ENCODE measurements at regions not wholly inside any gene's neighbourhood (a gene's known extent, or its start where the extent isn't known, plus 50 kb on each side); places are given as distances from the start of the nearest gene placed in this dataset.

GRCh38 chr18:45349019-45349418 lies 266.3 kb upstream of the SLC14A2 start:
- CTCF ChIA-PET = no interaction called here
- Mint-ChIP-seq H3K4me1 (ENCODE audit: low read depth) (no peaks in the 10 kb centered on the region), H3K36me3 (ENCODE audit: low read depth) (no peaks in the 10 kb centered on the region), H3K9me3 (no peaks in the 10 kb centered on the region), H3K27me3 (ENCODE audit: low read depth) (peaks cover 2% of the 10 kb centered on the region), H3K27ac (no peak overlapping the region), H3K4me3 (no peak overlapping the region)
- DNase-seq = no peak
- intact Hi-C loops (cut with micrococcal nuclease) = no loop called here

- no peak for DNase-seq
- Mint-ChIP-seq H3K4me1 (ENCODE audit: low read depth) (no peaks in the 10 kb centered on the region), H3K9me3 (no peaks in the 10 kb centered on the region), H3K36me3 (ENCODE audit: low read depth) (no peaks in the 10 kb centered on the region), H3K27me3 (ENCODE audit: low read depth) (peaks cover 2% of the 10 kb centered on the region), H3K4me3 (no peak overlapping the region), H3K27ac (no peak overlapping the region)
- CTCF ChIA-PET = no interaction called here
- intact Hi-C loops (cut with micrococcal nuclease) = no loop called here
Observed at GRCh38 chr18:45349467-45349866, 265.8 kb upstream of the SLC14A2 start.

GRCh38 chr18:45350404-45351156 lies 264.7 kb upstream of the SLC14A2 start:
- no peak overlapping the region for H3K4me3 Mint-ChIP-seq
- no peak for DNase-seq
- no peaks in the 10 kb centered on the region for H3K9me3 Mint-ChIP-seq
- no peaks in the 10 kb centered on the region for H3K36me3 Mint-ChIP-seq (ENCODE audit: low read depth)
- H3K27ac Mint-ChIP-seq = no peak overlapping the region
- CTCF ChIA-PET = no interaction called here
- peaks cover 2% of the 10 kb centered on the region for H3K27me3 Mint-ChIP-seq (ENCODE audit: low read depth)
- no peaks in the 10 kb centered on the region for H3K4me1 Mint-ChIP-seq (ENCODE audit: low read depth)
- intact Hi-C loops (cut with micrococcal nuclease) = no loop called here

- no peak overlapping the region for H3K4me3 Mint-ChIP-seq
- CTCF ChIA-PET = no interaction called here
- DNase-seq = no peak
- H3K27me3 Mint-ChIP-seq (ENCODE audit: low read depth) = peaks cover 2% of the 10 kb centered on the region
- intact Hi-C loops (cut with micrococcal nuclease) = no loop called here
- H3K27ac Mint-ChIP-seq = no peak overlapping the region
- no peaks in the 10 kb centered on the region for H3K36me3 Mint-ChIP-seq (ENCODE audit: low read depth)
- no peaks in the 10 kb centered on the region for H3K9me3 Mint-ChIP-seq
- no peaks in the 10 kb centered on the region for H3K4me1 Mint-ChIP-seq (ENCODE audit: low read depth)
Observed at GRCh38 chr18:45352874-45353273, 262.4 kb upstream of the SLC14A2 start.

- peaks cover 2% of the 10 kb centered on the region for H3K27me3 Mint-ChIP-seq (ENCODE audit: low read depth)
- CTCF ChIA-PET = no interaction called here
- no peaks in the 10 kb centered on the region for H3K4me1 Mint-ChIP-seq (ENCODE audit: low read depth)
- no peaks in the 10 kb centered on the region for H3K9me3 Mint-ChIP-seq
- DNase-seq = no peak
- intact Hi-C loops (cut with micrococcal nuclease) = no loop called here
- H3K4me3 Mint-ChIP-seq = no peak overlapping the region
- no peaks in the 10 kb centered on the region for H3K36me3 Mint-ChIP-seq (ENCODE audit: low read depth)
- no peak overlapping the region for H3K27ac Mint-ChIP-seq
Observed at GRCh38 chr18:45353530-45353929, 261.7 kb upstream of the SLC14A2 start.

- no peak for DNase-seq
- no peaks in the 10 kb centered on the region for H3K9me3 Mint-ChIP-seq
- no peaks in the 10 kb centered on the region for H3K36me3 Mint-ChIP-seq (ENCODE audit: low read depth)
- H3K4me1 Mint-ChIP-seq (ENCODE audit: low read depth) = no peaks in the 10 kb centered on the region
- CTCF ChIA-PET = no interaction called here
- peaks cover 2% of the 10 kb centered on the region for H3K27me3 Mint-ChIP-seq (ENCODE audit: low read depth)
- H3K4me3 Mint-ChIP-seq = no peak overlapping the region
- intact Hi-C loops (cut with micrococcal nuclease) = no loop called here
- no peak overlapping the region for H3K27ac Mint-ChIP-seq
Observed at GRCh38 chr18:45355944-45356520, 259.2 kb upstream of the SLC14A2 start.

GRCh38 chr18:45357686-45358470 lies 257.4 kb upstream of the SLC14A2 start:
- Mint-ChIP-seq H3K9me3 (no peaks in the 10 kb centered on the region), H3K4me1 (ENCODE audit: low read depth) (no peaks in the 10 kb centered on the region), H3K27ac (no peak overlapping the region), H3K36me3 (ENCODE audit: low read depth) (no peaks in the 10 kb centered on the region), H3K4me3 (no peak overlapping the region), H3K27me3 (ENCODE audit: low read depth) (no peaks in the 10 kb centered on the region)
- intact Hi-C loops (cut with micrococcal nuclease) = no loop called here
- CTCF ChIA-PET = no interaction called here
- no peak for DNase-seq

- intact Hi-C loops (cut with micrococcal nuclease) = no loop called here
- peaks cover 2% of the 10 kb centered on the region for H3K27me3 Mint-ChIP-seq (ENCODE audit: low read depth)
- CTCF ChIA-PET = no interaction called here
- DNase-seq = no peak
- no peak overlapping the region for H3K27ac Mint-ChIP-seq
- H3K4me3 Mint-ChIP-seq = no peak overlapping the region
- H3K36me3 Mint-ChIP-seq (ENCODE audit: low read depth) = no peaks in the 10 kb centered on the region
- H3K4me1 Mint-ChIP-seq (ENCODE audit: low read depth) = no peaks in the 10 kb centered on the region
- H3K9me3 Mint-ChIP-seq = no peaks in the 10 kb centered on the region
Observed at GRCh38 chr18:45359275-45360009, 255.8 kb upstream of the SLC14A2 start.

GRCh38 chr18:45361125-45361851 lies 254.0 kb upstream of the SLC14A2 start:
- Mint-ChIP-seq H3K4me1 (ENCODE audit: low read depth) (no peaks in the 10 kb centered on the region), H3K9me3 (no peaks in the 10 kb centered on the region), H3K27ac (no peak overlapping the region), H3K4me3 (no peak overlapping the region), H3K27me3 (ENCODE audit: low read depth) (peaks cover 2% of the 10 kb centered on the region), H3K36me3 (ENCODE audit: low read depth) (no peaks in the 10 kb centered on the region)
- no peak for DNase-seq
- CTCF ChIA-PET = no interaction called here
- intact Hi-C loops (cut with micrococcal nuclease) = no loop called here

- CTCF ChIA-PET = no interaction called here
- no peak for DNase-seq
- Mint-ChIP-seq H3K9me3 (no peaks in the 10 kb centered on the region), H3K27me3 (ENCODE audit: low read depth) (peaks cover 2% of the 10 kb centered on the region), H3K4me1 (ENCODE audit: low read depth) (no peaks in the 10 kb centered on the region), H3K27ac (no peak overlapping the region), H3K4me3 (no peak overlapping the region), H3K36me3 (ENCODE audit: low read depth) (no peaks in the 10 kb centered on the region)
- intact Hi-C loops (cut with micrococcal nuclease) = no loop called here
Observed at GRCh38 chr18:45363196-45363595, 252.1 kb upstream of the SLC14A2 start.

- no peak for DNase-seq
- H3K36me3 Mint-ChIP-seq (ENCODE audit: low read depth) = no peaks in the 10 kb centered on the region
- H3K27me3 Mint-ChIP-seq (ENCODE audit: low read depth) = peaks cover 2% of the 10 kb centered on the region
- H3K4me1 Mint-ChIP-seq (ENCODE audit: low read depth) = no peaks in the 10 kb centered on the region
- H3K27ac Mint-ChIP-seq = no peak overlapping the region
- CTCF ChIA-PET = interaction anchor here (0.7 kb wide), 1 partner anchor 83 kb away, joined by 3 read pairs; no protein-coding TSS in a partner anchor
- H3K4me3 Mint-ChIP-seq = no peak overlapping the region
- intact Hi-C loops (cut with micrococcal nuclease) = no loop called here
- H3K9me3 Mint-ChIP-seq = no peaks in the 10 kb centered on the region
Observed at GRCh38 chr18:45365835-45366234, 249.4 kb upstream of the SLC14A2 start.
